C4-2B (cell line): ENCODE measurements at regions not wholly inside any gene's neighbourhood (a gene's known extent, or its start where the extent isn't known, plus 50 kb on each side); places are given as distances from the start of the nearest gene placed in this dataset.

Source experiments
- H3K27ac ChIP-seq: fragments of 450-650 bp; 2 replicates; pipeline ENCODE4 v1.5.1; 2017
- CTCF ChIP-seq: fragments of 450-650 bp; conservative IDR thresholded peaks from 2 replicates; pipeline ENCODE4 v1.5.1; 2017; ENCODE audit warnings: mild to moderate bottlenecking
- ZFX ChIP-seq: fragments of 450-650 bp; IDR thresholded peaks from 2 replicates; pipeline ENCODE4 v1.6.1; 2017

GRCh38 chr4:53809816-53810215 lies 218.5 kb upstream of the LNX1 start:
- no peak overlapping the region for H3K27ac ChIP-seq
- TF ChIP-seq CTCF (no peak), ZFX (no peak)

DNA sequence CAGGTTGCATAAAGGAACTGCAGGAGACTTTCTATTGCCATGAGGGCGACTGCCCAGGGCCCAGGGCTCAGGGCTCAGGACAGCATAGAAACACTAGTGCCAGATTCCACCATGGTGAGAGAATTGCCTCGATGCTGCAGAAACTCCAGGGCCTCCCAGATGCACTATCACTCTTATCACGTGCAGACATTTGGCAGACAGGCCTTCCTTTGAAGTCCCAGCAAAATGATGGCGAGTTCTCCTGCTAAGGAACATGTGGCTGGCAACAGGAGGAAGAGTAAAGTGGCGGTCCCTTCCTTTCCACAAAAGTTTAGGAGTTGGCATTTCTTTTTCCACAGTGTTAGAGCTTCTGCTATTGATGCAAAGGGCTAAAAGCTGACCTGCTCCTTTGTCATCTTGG lies 214.0 kb upstream of the LNX1 start:
- H3K27ac ChIP-seq, result no peak overlapping the region
- TF ChIP-seq ZFX, result no peak
- no peak for TF ChIP-seq CTCF

DNA sequence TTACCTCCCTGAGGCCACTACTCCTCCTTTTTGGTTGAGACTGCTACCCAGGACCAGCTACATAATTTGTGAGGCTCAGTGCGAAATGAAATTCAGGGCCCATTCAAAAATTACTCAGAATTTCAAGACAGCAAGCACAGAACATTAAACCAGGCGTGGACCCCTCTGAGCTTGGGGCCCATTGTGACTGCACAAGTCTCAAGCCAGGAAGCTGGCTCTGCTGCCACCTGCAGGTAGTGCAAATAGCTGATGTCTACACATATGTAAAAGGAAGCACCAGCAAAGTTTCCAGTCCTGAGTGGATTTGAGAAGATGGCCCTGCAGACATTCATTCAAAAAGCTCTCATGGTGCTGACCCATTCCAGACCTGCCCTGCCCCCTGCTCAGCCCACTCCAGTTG lies 213.4 kb upstream of the LNX1 start:
- TF ChIP-seq ZFX (no peak), CTCF (peak; percentile 76)
- H3K27ac ChIP-seq, result no peak overlapping the region

- peak overlapping the region; percentile 54 for H3K27ac ChIP-seq
- TF ChIP-seq CTCF (no peak), ZFX (no peak)
These were observed 211.2 kb upstream of the LNX1 start for GRCh38 chr4:53802500-53802899.

- no peak for TF ChIP-seq CTCF
- TF ChIP-seq ZFX, result no peak
- no peak overlapping the region for H3K27ac ChIP-seq
These were observed 210.1 kb upstream of the LNX1 start for GRCh38 chr4:53801373-53801772.

DNA sequence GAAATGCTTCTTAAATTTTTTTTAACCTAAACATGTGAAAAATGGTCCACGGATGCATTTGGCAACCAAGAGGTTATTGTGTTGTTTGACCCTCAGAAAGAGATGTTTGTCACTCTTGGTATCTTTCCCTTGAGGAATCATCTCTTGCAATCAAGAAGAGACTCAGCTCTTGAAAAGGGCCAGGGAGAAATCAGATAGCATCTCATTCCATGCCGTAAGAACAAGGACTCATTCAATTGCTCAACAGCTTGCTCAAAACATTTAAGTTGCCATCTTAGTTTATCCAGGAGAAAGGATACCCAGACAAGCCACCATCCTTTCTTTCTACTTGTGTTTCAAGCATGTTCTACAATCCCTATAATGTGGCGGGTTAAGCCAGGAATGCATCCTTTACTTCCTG lies 209.5 kb upstream of the LNX1 start:
- no peak for TF ChIP-seq ZFX
- no peak for TF ChIP-seq CTCF
- no peak overlapping the region for H3K27ac ChIP-seq

- TF ChIP-seq CTCF, result no peak
- no peak for TF ChIP-seq ZFX
- H3K27ac ChIP-seq, result no peak overlapping the region
These were observed 201.8 kb upstream of the LNX1 start for GRCh38 chr4:53793096-53793495.
